DLD1 (cell line): ENCODE measurements at regions not wholly inside any gene's neighbourhood (a gene's known extent, or its start where the extent isn't known, plus 50 kb on each side); places are given as distances from the start of the nearest gene placed in this dataset.
"Not testable (repeated sequence)": the region's sequence is repeated elsewhere in the genome, so short reads cannot be mapped to it uniquely, and the experiment has no call there.

Source experiments
- in situ Hi-C: cut with HindIII; loops from 2 replicates; pipeline ENCODE4 v1.10.0; 2017; ENCODE audit warnings: low sequenced_read_pairs

GRCh38 chr2:173711816-173712215 is 253.4 kb downstream of the SP3 start:
- in situ Hi-C loops, result no loop called here

- in situ Hi-C loops, result no loop called here
These were observed 251.1 kb downstream of the SP3 start for GRCh38 chr2:173713904-173714555.

GRCh38 chr2:173715441-173715840 is 249.7 kb downstream of the SP3 start:
- in situ Hi-C loops, result no loop called here

GRCh38 chr2:173716458-173717052 is 248.6 kb downstream of the SP3 start:
- in situ Hi-C loops, result no loop called here

- in situ Hi-C loops, result no loop called here
These were observed 245.7 kb downstream of the SP3 start for GRCh38 chr2:173719471-173719870.

GRCh38 chr2:173720306-173720705 is 244.9 kb downstream of the SP3 start:
- in situ Hi-C loops, result no loop called here

- in situ Hi-C loops, result no loop called here
These were observed 230.4 kb downstream of the SP3 start for GRCh38 chr2:173734797-173735196.

GRCh38 chr2:173737954-173738575 is 227.1 kb downstream of the SP3 start:
- in situ Hi-C loops, result not testable (repeated sequence)

- in situ Hi-C loops, result no loop called here
These were observed 226.2 kb downstream of the SP3 start for GRCh38 chr2:173739006-173739405.

- in situ Hi-C loops, result no loop called here
These were observed 224.5 kb downstream of the SP3 start for GRCh38 chr2:173740639-173741038.

GRCh38 chr2:173741759-173742158 is 223.4 kb downstream of the SP3 start:
- in situ Hi-C loops, result no loop called here

GRCh38 chr2:173747035-173747434 is 218.1 kb downstream of the SP3 start:
- in situ Hi-C loops, result no loop called here

- in situ Hi-C loops, result no loop called here
These were observed 215.9 kb downstream of the SP3 start for GRCh38 chr2:173749315-173749714.

GRCh38 chr2:173750353-173750801 is 214.8 kb downstream of the SP3 start:
- in situ Hi-C loops, result no loop called here

GRCh38 chr2:173750831-173751230 is 214.3 kb downstream of the SP3 start:
- in situ Hi-C loops, result no loop called here

- in situ Hi-C loops, result no loop called here
These were observed 213.8 kb downstream of the SP3 start for GRCh38 chr2:173751245-173751975.

GRCh38 chr2:173752152-173752551 is 213.0 kb downstream of the SP3 start:
- in situ Hi-C loops, result no loop called here

GRCh38 chr2:173753441-173753840 is 211.7 kb downstream of the SP3 start:
- in situ Hi-C loops, result no loop called here

GRCh38 chr2:173754165-173754564 is 211.0 kb downstream of the SP3 start:
- in situ Hi-C loops, result no loop called here

- in situ Hi-C loops, result no loop called here
These were observed 210.3 kb downstream of the SP3 start for GRCh38 chr2:173754837-173755236.

GRCh38 chr2:173755798-173756197 is 209.4 kb downstream of the SP3 start:
- in situ Hi-C loops, result no loop called here

- in situ Hi-C loops, result no loop called here
These were observed 205.2 kb downstream of the SP3 start for GRCh38 chr2:173759959-173760358.
